ENCODE measurements at regions not wholly inside any gene's neighbourhood (a gene's known extent, or its start where the extent isn't known, plus 50 kb on each side); places are given as distances from the start of the nearest gene placed in this dataset.

DNA sequence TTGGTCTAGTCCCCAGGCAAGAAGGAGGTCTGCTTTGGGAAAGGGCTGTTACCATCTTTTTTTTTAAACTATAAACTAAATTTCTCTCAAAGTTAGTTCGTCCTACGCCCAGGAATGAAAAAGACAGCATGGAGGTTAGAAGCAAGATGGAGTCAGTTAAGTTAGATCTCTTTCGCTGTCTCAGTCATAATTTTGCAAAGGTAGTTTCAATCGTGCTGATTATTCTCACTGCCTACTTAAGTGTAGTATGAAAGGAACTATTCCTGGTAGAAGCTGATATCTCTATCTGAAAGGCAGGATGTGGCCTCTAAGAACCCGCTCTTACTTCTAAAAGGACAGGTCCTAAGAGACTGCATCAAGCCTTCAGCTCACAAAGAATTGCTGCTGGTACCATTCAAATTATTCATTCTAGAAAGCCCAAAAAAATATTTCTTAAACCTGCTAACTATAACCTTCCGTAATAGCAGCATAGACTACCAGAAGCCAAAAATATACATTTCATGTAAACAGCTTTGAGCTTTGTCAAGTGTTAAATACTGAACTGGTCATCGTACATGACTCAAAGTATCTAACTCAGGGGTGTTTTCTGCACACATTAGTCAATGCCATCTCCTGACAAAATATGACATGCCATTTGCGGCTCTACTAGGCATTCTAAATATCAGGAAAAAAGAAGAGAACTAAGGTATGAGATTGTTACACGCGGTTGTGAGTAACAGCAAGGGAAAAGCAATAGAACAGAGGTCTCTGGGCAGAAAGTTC lies 96.0 kb upstream of the CCDC80 start:
- POLR2A ChIA-PET (ENCODE audit: unreplicated experiment) = no interaction called here

DNA sequence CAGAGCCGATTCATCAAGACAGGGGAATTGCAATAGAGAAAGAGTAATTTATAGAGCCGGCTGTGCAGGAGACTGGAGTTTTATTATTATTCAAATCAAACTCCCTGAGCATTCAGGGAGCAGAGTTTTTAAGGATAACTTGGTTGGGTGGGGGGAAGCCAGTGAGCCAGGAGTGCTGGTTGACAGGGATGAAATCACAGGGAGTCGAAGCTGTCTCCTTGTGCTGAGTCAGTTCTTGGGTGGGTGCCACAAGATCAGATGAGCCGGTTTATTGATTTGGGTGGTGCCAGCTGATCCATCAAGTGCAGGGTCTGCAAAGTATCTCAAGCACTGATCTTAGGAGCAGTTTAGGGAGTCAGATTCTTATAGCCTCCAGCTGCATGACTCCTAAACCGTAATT lies 95.4 kb upstream of the CCDC80 start:
- BruUV-seq (replicated peaks) = no TSS peak
- CTCF ChIA-PET = interaction anchor here (0.6 to 2.6 kb wide), 4 partner anchors 12 to 903 kb away, joined by 3 to 27 read pairs (median 4); no protein-coding TSS in a partner anchor
- POLR2A ChIA-PET (ENCODE audit: unreplicated experiment) = interaction anchor here (0.5 kb wide), 1 partner anchor 63 kb away, joined by 3 read pairs; no protein-coding TSS in a partner anchor
- Histone ChIP-seq H3K4me2 (no peak overlapping the region), H3K9me3 (ENCODE audit: insufficient read depth, low read depth) (no peaks in the 10 kb centered on the region), H4K20me1 (ENCODE audit: insufficient read depth) (no peaks in the 10 kb centered on the region), H3K79me2 (ENCODE audit: low read depth) (no peaks in the 10 kb centered on the region), H3K4me1 (replicated peaks; ENCODE audit: insufficient read depth) (peaks cover 50% of the 10 kb centered on the region), H3F3A (ENCODE audit: insufficient read depth, low read depth) (peaks cover 10% of the 10 kb centered on the region; the same call in 1 of the 2 replicates), H3K4me3 (no peak overlapping the region), H2AFZ (no peak overlapping the region), H3K27ac (no peak overlapping the region), H3K27me3 (ENCODE audit: insufficient read depth, low read depth) (no peaks in the 10 kb centered on the region), H3K36me3 (ENCODE audit: low read depth) (no peaks in the 10 kb centered on the region), H3K9me2 (ENCODE audit: insufficient read depth) (no peaks in the 10 kb centered on the region)
- DNase-seq = no peak
- TF ChIP-seq, protein P1, sequence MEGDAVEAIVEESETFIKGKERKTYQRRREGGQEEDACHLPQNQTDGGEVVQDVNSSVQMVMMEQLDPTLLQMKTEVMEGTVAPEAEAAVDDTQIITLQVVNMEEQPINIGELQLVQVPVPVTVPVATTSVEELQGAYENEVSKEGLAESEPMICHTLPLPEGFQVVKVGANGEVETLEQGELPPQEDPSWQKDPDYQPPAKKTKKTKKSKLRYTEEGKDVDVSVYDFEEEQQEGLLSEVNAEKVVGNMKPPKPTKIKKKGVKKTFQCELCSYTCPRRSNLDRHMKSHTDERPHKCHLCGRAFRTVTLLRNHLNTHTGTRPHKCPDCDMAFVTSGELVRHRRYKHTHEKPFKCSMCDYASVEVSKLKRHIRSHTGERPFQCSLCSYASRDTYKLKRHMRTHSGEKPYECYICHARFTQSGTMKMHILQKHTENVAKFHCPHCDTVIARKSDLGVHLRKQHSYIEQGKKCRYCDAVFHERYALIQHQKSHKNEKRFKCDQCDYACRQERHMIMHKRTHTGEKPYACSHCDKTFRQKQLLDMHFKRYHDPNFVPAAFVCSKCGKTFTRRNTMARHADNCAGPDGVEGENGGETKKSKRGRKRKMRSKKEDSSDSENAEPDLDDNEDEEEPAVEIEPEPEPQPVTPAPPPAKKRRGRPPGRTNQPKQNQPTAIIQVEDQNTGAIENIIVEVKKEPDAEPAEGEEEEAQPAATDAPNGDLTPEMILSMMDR (conservative IDR thresholded peaks at IDR 0.05) = no peak
- intact Hi-C loops (cut with micrococcal nuclease; ENCODE audit: unreplicated experiment) = no loop called here

More for the DNA sequence above, 96.0 kb upstream of the CCDC80 start:
- CTCF ChIA-PET = interaction anchor here (0.6 to 1.7 kb wide), 3 partner anchors 11 to 902 kb away, joined by 3 to 4 read pairs (median 3); no protein-coding TSS in a partner anchor
- Histone ChIP-seq H2AFZ (no peak overlapping the region), H3K36me3 (ENCODE audit: low read depth) (no peaks in the 10 kb centered on the region), H3K9me2 (ENCODE audit: insufficient read depth) (no peaks in the 10 kb centered on the region), H3K27ac (no peak overlapping the region), H4K20me1 (ENCODE audit: insufficient read depth) (no peaks in the 10 kb centered on the region), H3K27me3 (ENCODE audit: insufficient read depth, low read depth) (no peaks in the 10 kb centered on the region), H3K4me1 (replicated peaks; ENCODE audit: insufficient read depth) (peaks cover 48% of the 10 kb centered on the region), H3K4me2 (no peak overlapping the region), H3K9me3 (ENCODE audit: insufficient read depth, low read depth) (no peaks in the 10 kb centered on the region), H3K79me2 (ENCODE audit: low read depth) (no peaks in the 10 kb centered on the region), H3F3A (ENCODE audit: insufficient read depth, low read depth) (peaks cover 5% of the 10 kb centered on the region; the same call in 1 of the 2 replicates), H3K4me3 (no peak overlapping the region)
- DNase-seq = no peak
- TF ChIP-seq EZH2 (IDR thresholded peaks at IDR 0.05; ENCODE audit: low read depth) = no peak
- TF ChIP-seq, protein P1 (conservative IDR thresholded peaks at IDR 0.05) = no peak
- intact Hi-C loops (cut with micrococcal nuclease; ENCODE audit: unreplicated experiment) = no loop called here
- no TSS peak for BruUV-seq (replicated peaks)

DNA sequence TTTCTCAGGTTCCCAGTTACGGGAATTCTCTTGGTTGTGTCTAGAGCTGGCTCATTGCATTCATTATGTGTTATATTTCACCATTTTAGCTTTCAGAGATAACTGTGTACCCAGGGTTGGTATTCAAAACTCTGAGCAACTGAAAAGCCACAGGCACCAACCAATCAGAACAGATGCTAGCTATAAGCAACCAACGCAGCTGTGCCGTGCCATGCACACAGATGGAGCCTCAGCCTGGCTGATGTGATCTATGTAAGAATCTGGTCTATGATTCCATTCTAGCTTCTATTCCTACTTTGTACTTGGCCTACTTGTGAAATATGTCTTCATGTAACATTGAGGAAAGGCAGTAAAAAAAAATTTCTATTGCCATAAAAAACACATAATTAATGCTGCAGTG lies 95.0 kb upstream of the CCDC80 start:
- no peak for TF ChIP-seq EZH2 (IDR thresholded peaks at IDR 0.05; ENCODE audit: low read depth)
- TF ChIP-seq, protein P1 (conservative IDR thresholded peaks at IDR 0.05) = no peak
- Histone ChIP-seq H3K4me1 (replicated peaks; ENCODE audit: insufficient read depth) (peaks cover 51% of the 10 kb centered on the region), H3K9me3 (ENCODE audit: insufficient read depth, low read depth) (no peaks in the 10 kb centered on the region), H3K4me3 (no peak overlapping the region), H3K27me3 (ENCODE audit: insufficient read depth, low read depth) (no peaks in the 10 kb centered on the region), H2AFZ (no peak overlapping the region), H3K36me3 (ENCODE audit: low read depth) (no peaks in the 10 kb centered on the region), H3F3A (ENCODE audit: insufficient read depth, low read depth) (peaks cover 12% of the 10 kb centered on the region), H3K4me2 (no peak overlapping the region), H3K9me2 (ENCODE audit: insufficient read depth) (no peaks in the 10 kb centered on the region), H3K27ac (no peak overlapping the region), H3K79me2 (ENCODE audit: low read depth) (no peaks in the 10 kb centered on the region), H4K20me1 (ENCODE audit: insufficient read depth) (no peaks in the 10 kb centered on the region)
- no peak for DNase-seq
- POLR2A ChIA-PET (ENCODE audit: unreplicated experiment) = interaction anchor here (0.5 kb wide), 1 partner anchor 64 kb away, joined by 3 read pairs; no protein-coding TSS in a partner anchor
- intact Hi-C loops (cut with micrococcal nuclease; ENCODE audit: unreplicated experiment) = loop anchor here (2.0 kb wide), 1 partner anchor 255 kb away; the partner anchor contains the start of gene GTPBP8
- BruUV-seq (replicated peaks) = no TSS peak
- CTCF ChIA-PET = interaction anchor here (1.7 to 2.6 kb wide), 3 partner anchors 12 to 93 kb away, joined by 4 to 27 read pairs (median 16); no protein-coding TSS in a partner anchor
